ENCODE measurements at regions not wholly inside any gene's neighbourhood (a gene's known extent, or its start where the extent isn't known, plus 50 kb on each side); places are given as distances from the start of the nearest gene placed in this dataset.
"Not testable (repeated sequence)": the region's sequence is repeated elsewhere in the genome, so short reads cannot be mapped to it uniquely, and the experiment has no call there.

DNA sequence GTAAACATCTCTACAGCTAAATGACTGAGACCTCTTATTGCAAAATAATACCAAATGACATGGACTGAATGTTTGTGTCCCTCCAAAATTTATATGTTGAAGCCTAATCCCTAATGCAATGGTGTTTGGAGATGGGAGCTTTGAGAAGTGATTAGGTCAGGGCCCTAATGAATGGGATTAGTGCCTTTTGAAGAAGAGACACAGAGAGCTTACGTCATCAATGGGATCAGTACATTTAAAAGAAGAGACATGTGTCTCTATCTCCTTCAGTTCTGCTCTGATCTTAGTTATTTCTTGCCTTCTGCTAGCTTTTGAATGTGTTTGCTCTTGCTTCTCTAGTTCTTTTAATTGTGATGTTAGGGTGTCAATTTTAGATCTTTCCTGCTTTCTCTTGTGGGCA is 301.6 kb upstream of the FSTL5 start:
- H3K79me2 ChIP-seq (replicated peaks; ENCODE audit: insufficient read depth); H3K4me1 Mint-ChIP-seq; ATAC-seq; H3K4me3 Mint-ChIP-seq; H2AFZ ChIP-seq; H4K20me1 ChIP-seq (replicated peaks; ENCODE audit: insufficient read depth); H3K27ac Mint-ChIP-seq; H3K27me3 Mint-ChIP-seq (ENCODE audit: insufficient read depth, low read depth, poor library complexity); H3K27ac ChIP-seq (ENCODE audit: low read depth); DNase-seq (ENCODE audit: low spot score); H3K9me2 ChIP-seq (ENCODE audit: insufficient read depth); H3K9me3 Mint-ChIP-seq; H3K4me1 ChIP-seq (ENCODE audit: insufficient read depth); H3K36me3 Mint-ChIP-seq (ENCODE audit: low read depth); H3K36me3 ChIP-seq (ENCODE audit: insufficient read depth); H3F3A ChIP-seq (replicated peaks; ENCODE audit: low read depth); H3K4me2 ChIP-seq; H3K4me3 ChIP-seq; H3K27me3 ChIP-seq (ENCODE audit: insufficient read depth): not testable (repeated sequence)

DNA sequence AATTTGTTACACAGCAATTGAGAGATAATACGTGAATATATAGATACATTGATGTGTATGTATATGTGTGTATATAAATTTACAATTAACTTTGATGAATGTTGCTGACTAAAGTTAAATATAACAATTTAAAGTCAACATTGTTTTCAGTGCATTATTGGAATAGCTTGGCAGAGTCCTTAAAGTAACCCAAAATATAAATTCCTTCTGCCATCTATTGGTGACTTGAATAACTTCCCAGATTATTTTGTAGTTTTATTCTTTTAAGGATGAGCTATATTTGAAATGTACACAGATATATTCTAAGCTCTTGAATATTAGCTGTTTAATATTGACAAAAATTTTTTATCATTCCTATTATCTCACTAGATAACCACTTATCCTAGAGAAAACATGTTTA is 298.2 kb upstream of the FSTL5 start:
- no peaks in the 10 kb centered on the region for H3K9me2 ChIP-seq (ENCODE audit: insufficient read depth)
- H3K4me3 ChIP-seq, result no peak overlapping the region
- H3K36me3 Mint-ChIP-seq (ENCODE audit: low read depth), result no peaks in the 10 kb centered on the region
- H3K79me2 ChIP-seq (replicated peaks; ENCODE audit: insufficient read depth), result no peaks in the 10 kb centered on the region
- no peak overlapping the region for H3K27ac Mint-ChIP-seq
- H3F3A ChIP-seq (replicated peaks; ENCODE audit: low read depth), result no peaks in the 10 kb centered on the region
- H3K9me3 Mint-ChIP-seq, result no peaks in the 10 kb centered on the region
- TF ChIP-seq, protein P1, sequence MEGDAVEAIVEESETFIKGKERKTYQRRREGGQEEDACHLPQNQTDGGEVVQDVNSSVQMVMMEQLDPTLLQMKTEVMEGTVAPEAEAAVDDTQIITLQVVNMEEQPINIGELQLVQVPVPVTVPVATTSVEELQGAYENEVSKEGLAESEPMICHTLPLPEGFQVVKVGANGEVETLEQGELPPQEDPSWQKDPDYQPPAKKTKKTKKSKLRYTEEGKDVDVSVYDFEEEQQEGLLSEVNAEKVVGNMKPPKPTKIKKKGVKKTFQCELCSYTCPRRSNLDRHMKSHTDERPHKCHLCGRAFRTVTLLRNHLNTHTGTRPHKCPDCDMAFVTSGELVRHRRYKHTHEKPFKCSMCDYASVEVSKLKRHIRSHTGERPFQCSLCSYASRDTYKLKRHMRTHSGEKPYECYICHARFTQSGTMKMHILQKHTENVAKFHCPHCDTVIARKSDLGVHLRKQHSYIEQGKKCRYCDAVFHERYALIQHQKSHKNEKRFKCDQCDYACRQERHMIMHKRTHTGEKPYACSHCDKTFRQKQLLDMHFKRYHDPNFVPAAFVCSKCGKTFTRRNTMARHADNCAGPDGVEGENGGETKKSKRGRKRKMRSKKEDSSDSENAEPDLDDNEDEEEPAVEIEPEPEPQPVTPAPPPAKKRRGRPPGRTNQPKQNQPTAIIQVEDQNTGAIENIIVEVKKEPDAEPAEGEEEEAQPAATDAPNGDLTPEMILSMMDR (conservative IDR thresholded peaks at IDR 0.05; ENCODE audit: low read depth in 2 of 2), result peak in 1 of 2 experiments; percentile 50; a peak in 2 of 4 replicates
- TF ChIP-seq, protein P2, sequence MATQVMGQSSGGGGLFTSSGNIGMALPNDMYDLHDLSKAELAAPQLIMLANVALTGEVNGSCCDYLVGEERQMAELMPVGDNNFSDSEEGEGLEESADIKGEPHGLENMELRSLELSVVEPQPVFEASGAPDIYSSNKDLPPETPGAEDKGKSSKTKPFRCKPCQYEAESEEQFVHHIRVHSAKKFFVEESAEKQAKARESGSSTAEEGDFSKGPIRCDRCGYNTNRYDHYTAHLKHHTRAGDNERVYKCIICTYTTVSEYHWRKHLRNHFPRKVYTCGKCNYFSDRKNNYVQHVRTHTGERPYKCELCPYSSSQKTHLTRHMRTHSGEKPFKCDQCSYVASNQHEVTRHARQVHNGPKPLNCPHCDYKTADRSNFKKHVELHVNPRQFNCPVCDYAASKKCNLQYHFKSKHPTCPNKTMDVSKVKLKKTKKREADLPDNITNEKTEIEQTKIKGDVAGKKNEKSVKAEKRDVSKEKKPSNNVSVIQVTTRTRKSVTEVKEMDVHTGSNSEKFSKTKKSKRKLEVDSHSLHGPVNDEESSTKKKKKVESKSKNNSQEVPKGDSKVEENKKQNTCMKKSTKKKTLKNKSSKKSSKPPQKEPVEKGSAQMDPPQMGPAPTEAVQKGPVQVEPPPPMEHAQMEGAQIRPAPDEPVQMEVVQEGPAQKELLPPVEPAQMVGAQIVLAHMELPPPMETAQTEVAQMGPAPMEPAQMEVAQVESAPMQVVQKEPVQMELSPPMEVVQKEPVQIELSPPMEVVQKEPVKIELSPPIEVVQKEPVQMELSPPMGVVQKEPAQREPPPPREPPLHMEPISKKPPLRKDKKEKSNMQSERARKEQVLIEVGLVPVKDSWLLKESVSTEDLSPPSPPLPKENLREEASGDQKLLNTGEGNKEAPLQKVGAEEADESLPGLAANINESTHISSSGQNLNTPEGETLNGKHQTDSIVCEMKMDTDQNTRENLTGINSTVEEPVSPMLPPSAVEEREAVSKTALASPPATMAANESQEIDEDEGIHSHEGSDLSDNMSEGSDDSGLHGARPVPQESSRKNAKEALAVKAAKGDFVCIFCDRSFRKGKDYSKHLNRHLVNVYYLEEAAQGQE (IDR thresholded peaks at IDR 0.05; ENCODE audit: unreplicated experiment), result no peak
- TF ChIP-seq NANOG (IDR thresholded peaks at IDR 0.05; ENCODE audit: borderline replicate concordance), result no peak
- no peak overlapping the region for H3K4me2 ChIP-seq
- H3K27me3 Mint-ChIP-seq (ENCODE audit: insufficient read depth, low read depth, poor library complexity), result no peaks in the 10 kb centered on the region
- no peaks in the 10 kb centered on the region for H3K27me3 ChIP-seq (ENCODE audit: insufficient read depth)
- no peak overlapping the region for H3K4me3 Mint-ChIP-seq
- H3K4me1 ChIP-seq (ENCODE audit: insufficient read depth), result no peaks in the 10 kb centered on the region
- no peak overlapping the region for H3K27ac ChIP-seq (ENCODE audit: low read depth)
- DNase-seq (ENCODE audit: low spot score), result peak; percentile 15
- H2AFZ ChIP-seq, result no peak overlapping the region
- ATAC-seq, result no peak
- no peaks in the 10 kb centered on the region for H4K20me1 ChIP-seq (replicated peaks; ENCODE audit: insufficient read depth)
- no peaks in the 10 kb centered on the region for H3K4me1 Mint-ChIP-seq
- no peaks in the 10 kb centered on the region for H3K36me3 ChIP-seq (ENCODE audit: insufficient read depth)

DNA sequence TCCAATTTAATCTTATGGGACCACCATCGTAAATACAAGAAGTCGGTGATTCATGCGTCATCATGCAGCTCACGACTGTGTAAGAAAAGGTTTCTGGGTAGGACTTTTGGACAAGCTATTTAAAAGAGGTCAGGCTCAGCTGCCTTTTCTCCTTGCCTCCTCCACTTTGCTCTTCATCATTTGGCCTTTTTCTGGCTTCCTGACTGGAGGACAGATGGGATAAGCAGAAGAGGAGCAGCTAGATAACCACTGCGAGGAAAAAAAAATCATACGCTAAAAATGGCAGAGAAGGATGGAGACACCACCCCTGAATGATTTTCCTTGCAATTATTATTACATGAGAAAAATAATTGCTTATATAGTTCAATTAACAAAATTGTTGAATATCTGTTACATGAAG is 294.3 kb upstream of the FSTL5 start:
- Histone ChIP-seq H4K20me1 (replicated peaks; ENCODE audit: insufficient read depth) (no peaks in the 10 kb centered on the region), H3F3A (replicated peaks; ENCODE audit: low read depth) (no peaks in the 10 kb centered on the region), H3K79me2 (replicated peaks; ENCODE audit: insufficient read depth) (no peaks in the 10 kb centered on the region), H3K36me3 (ENCODE audit: insufficient read depth) (no peaks in the 10 kb centered on the region), H3K27ac (ENCODE audit: low read depth) (no peak overlapping the region), H2AFZ (no peak overlapping the region), H3K4me3 (no peak overlapping the region), H3K4me2 (no peak overlapping the region), H3K9me2 (ENCODE audit: insufficient read depth) (no peaks in the 10 kb centered on the region), H3K4me1 (ENCODE audit: insufficient read depth) (no peaks in the 10 kb centered on the region), H3K27me3 (ENCODE audit: insufficient read depth) (no peaks in the 10 kb centered on the region)
- no peak overlapping the region for H3K27ac Mint-ChIP-seq
- H3K4me3 Mint-ChIP-seq, result no peak overlapping the region
- DNase-seq (ENCODE audit: low spot score), result no peak
- H3K36me3 Mint-ChIP-seq (ENCODE audit: low read depth), result no peaks in the 10 kb centered on the region
- H3K27me3 Mint-ChIP-seq (ENCODE audit: insufficient read depth, low read depth, poor library complexity), result peaks cover 3% of the 10 kb centered on the region
- H3K4me1 Mint-ChIP-seq, result no peaks in the 10 kb centered on the region
- no peaks in the 10 kb centered on the region for H3K9me3 Mint-ChIP-seq
- no peak for ATAC-seq
- TF ChIP-seq, protein P3, sequence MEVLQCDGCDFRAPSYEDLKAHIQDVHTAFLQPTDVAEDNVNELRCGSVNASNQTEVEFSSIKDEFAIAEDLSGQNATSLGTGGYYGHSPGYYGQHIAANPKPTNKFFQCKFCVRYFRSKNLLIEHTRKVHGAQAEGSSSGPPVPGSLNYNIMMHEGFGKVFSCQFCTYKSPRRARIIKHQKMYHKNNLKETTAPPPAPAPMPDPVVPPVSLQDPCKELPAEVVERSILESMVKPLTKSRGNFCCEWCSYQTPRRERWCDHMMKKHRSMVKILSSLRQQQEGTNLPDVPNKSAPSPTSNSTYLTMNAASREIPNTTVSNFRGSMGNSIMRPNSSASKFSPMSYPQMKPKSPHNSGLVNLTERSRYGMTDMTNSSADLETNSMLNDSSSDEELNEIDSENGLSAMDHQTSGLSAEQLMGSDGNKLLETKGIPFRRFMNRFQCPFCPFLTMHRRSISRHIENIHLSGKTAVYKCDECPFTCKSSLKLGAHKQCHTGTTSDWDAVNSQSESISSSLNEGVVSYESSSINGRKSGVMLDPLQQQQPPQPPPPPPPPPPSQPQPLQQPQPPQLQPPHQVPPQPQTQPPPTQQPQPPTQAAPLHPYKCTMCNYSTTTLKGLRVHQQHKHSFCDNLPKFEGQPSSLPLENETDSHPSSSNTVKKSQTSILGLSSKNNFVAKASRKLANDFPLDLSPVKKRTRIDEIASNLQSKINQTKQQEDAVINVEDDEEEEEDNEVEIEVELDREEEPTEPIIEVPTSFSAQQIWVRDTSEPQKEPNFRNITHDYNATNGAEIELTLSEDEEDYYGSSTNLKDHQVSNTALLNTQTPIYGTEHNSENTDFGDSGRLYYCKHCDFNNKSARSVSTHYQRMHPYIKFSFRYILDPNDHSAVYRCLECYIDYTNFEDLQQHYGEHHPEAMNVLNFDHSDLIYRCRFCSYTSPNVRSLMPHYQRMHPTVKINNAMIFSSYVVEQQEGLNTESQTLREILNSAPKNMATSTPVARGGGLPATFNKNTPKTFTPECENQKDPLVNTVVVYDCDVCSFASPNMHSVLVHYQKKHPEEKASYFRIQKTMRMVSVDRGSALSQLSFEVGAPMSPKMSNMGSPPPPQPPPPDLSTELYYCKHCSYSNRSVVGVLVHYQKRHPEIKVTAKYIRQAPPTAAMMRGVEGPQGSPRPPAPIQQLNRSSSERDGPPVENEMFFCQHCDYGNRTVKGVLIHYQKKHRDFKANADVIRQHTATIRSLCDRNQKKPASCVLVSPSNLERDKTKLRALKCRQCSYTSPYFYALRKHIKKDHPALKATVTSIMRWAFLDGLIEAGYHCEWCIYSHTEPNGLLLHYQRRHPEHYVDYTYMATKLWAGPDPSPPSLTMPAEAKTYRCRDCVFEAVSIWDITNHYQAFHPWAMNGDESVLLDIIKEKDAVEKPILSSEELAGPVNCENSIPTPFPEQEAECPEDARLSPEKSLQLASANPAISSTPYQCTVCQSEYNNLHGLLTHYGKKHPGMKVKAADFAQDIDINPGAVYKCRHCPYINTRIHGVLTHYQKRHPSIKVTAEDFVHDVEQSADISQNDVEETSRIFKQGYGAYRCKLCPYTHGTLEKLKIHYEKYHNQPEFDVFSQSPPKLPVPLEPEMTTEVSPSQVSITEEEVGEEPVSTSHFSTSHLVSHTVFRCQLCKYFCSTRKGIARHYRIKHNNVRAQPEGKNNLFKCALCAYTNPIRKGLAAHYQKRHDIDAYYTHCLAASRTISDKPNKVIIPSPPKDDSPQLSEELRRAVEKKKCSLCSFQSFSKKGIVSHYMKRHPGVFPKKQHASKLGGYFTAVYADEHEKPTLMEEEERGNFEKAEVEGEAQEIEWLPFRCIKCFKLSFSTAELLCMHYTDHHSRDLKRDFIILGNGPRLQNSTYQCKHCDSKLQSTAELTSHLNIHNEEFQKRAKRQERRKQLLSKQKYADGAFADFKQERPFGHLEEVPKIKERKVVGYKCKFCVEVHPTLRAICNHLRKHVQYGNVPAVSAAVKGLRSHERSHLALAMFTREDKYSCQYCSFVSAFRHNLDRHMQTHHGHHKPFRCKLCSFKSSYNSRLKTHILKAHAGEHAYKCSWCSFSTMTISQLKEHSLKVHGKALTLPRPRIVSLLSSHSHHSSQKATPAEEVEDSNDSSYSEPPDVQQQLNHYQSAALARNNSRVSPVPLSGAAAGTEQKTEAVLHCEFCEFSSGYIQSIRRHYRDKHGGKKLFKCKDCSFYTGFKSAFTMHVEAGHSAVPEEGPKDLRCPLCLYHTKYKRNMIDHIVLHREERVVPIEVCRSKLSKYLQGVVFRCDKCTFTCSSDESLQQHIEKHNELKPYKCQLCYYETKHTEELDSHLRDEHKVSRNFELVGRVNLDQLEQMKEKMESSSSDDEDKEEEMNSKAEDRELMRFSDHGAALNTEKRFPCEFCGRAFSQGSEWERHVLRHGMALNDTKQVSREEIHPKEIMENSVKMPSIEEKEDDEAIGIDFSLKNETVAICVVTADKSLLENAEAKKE (CRISPR knock-in tag; IDR thresholded peaks at IDR 0.05), result no peak
- TF ChIP-seq ZNF114 (CRISPR knock-in tag; IDR thresholded peaks at IDR 0.05) (no peak), CREB1 (CRISPR knock-in tag; IDR thresholded peaks at IDR 0.05; ENCODE audit: low read depth) (no peak)
